GM21381 (cell line): ENCODE measurements at regions not wholly inside any gene's neighbourhood (a gene's known extent, or its start where the extent isn't known, plus 50 kb on each side); places are given as distances from the start of the nearest gene placed in this dataset.

Experiments
- ATAC-seq: cut with Tn5 transposase; IDR thresholded peaks from one replicate; pipeline ENCODE4 v1.9.1; 2021; ENCODE audit warnings: mild to moderate bottlenecking, moderate library complexity; ENCODE audit not compliant: unreplicated experiment

GRCh38 chr3:36248374-36248773 is 131.9 kb upstream of the STAC start:
- no peak for ATAC-seq

DNA sequence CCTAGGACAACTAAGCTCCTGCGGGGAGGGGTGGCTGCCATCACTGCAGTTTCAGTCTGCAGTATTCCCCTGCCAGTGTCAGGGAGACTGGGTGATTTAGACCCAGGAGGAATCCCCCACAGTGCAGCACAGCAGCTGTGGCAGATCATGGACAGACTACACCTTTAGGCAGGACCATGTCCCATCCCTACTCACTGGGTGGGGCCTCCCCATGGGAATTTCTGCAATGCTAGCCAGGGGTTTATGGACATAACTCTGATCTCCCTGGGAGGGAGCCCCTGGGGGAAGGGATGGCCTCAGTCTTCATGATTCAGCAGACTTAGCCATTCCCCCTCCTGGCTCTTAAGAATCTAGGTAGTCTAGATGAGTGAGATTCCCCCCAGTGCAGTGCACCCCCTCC is 130.1 kb upstream of the STAC start:
- ATAC-seq, result no peak

GRCh38 chr3:36257158-36257852 is 123.0 kb upstream of the STAC start:
- ATAC-seq, result no peak

- ATAC-seq, result no peak
Measured at GRCh38 chr3:36258421-36258820, 121.9 kb upstream of the STAC start.

GRCh38 chr3:36259580-36259979 is 120.7 kb upstream of the STAC start:
- no peak for ATAC-seq

- no peak for ATAC-seq
Measured at GRCh38 chr3:36269274-36269673, 111.0 kb upstream of the STAC start.

- no peak for ATAC-seq
Measured at GRCh38 chr3:36282766-36283165, 97.5 kb upstream of the STAC start.

DNA sequence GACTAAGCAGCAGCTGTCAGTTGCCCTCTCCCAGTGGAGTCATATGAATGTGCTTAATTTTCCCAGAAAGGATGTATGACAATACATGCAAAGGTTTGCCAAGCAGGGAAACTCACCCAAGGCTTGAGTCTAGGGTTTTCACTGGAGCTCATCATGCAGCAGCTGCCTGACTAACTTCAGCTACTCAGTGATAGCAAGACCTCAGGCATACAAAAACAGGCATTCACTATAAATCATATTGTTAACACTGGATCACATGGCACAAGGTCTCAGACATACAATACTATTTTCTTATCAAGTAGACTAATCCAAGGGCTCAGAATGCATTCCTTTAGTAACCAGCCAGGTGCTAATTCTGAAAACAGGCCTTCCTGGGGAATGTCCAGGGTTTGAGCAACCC is 85.0 kb upstream of the STAC start:
- no peak for ATAC-seq

DNA sequence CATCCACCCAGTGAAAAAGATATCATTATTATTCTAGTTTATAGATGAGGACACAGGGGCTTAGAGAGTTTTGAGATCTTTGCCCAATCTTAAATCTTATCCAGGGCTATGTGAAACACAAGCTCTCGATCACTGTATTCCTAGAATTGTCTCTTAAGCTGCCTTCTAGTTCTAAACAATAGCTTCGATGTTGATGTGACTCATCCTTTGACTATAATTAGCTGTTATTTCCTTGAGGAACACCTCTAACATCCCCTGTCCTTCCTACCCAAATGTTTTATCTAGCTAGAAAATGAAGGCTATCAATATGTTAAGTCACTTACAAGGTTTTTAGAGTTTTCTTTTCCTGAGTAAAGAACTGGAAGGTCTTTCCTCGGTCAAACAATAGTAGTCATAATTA is 83.1 kb upstream of the STAC start:
- ATAC-seq, result no peak

DNA sequence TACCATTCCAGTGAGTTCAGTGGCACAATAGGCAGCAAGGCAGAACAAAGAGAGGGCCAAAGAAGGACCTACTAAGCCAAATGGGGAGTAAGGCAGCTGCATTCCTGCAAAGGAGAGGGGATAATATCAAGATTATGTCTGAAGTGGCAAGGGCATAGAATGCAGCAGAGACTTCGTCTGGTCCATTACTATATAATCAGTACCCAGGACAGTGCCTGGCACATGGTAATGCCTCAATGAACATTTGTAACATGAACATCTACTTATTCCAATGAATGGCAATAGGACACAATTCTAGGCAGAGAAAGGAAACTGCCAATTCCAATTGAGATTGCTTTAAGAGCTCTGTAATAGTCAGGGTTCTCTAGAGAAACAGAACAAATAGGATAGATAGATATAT is 82.1 kb upstream of the STAC start:
- no peak for ATAC-seq

DNA sequence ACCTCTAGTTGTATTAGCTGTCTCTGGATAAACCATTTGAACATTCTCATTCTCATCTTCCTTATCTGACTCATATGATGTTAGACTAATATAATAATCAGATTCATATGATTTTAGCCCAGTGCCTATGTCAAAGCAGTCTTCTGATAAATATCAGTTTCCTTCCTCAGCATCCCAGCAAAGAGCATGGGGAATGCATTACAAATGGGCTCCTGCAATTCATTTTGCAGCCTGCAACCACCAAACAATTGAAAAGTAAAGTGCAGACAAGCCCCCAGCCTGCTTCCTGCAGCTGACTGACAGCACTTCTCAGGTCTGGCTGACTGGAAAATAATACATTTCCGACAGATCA is 78.2 kb upstream of the STAC start:
- ATAC-seq, result no peak

DNA sequence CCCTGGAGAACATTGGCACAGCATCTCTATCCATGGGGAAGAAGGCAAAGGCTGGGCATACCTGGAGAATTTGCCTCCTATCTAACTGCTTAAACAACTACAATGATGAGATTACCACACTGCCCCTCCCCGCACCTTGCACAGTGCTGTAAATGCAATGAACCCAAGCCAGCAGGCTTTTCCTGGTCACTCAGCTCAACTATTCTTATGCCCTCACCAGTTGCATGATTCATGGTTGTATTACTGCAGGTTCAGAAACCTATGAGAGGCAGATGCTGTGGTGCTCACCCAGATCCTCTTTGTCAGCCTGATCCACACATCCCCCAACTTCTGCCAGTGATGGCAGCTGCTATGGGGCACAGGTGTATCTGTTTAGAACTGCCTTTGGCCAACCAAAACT is 77.7 kb upstream of the STAC start:
- no peak for ATAC-seq

GRCh38 chr3:36303286-36303685 is 77.0 kb upstream of the STAC start:
- ATAC-seq, result no peak

GRCh38 chr3:36305929-36306520 is 74.3 kb upstream of the STAC start:
- no peak for ATAC-seq

DNA sequence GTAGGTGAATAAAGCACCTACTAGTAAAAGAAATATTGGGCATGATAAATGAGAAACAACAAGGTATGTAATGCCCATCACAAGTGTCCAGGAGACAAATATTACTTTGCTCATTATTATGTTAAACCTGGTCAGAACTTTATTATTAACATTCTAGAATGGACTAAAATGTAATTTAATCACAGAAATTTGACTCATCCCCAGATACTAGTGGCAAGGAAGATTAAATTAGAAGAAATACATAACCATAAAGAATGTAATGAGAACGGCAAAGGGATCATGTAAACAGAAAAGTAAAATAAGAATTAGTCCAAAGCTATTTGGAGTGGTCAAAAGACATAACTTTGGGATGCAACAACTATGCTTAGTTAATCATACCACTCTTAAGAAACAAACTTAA is 71.2 kb upstream of the STAC start:
- ATAC-seq, result no peak

- no peak for ATAC-seq
Measured at GRCh38 chr3:36312351-36312750, 68.0 kb upstream of the STAC start.

GRCh38 chr3:36317915-36318314 is 62.4 kb upstream of the STAC start:
- ATAC-seq, result peak; percentile 61

DNA sequence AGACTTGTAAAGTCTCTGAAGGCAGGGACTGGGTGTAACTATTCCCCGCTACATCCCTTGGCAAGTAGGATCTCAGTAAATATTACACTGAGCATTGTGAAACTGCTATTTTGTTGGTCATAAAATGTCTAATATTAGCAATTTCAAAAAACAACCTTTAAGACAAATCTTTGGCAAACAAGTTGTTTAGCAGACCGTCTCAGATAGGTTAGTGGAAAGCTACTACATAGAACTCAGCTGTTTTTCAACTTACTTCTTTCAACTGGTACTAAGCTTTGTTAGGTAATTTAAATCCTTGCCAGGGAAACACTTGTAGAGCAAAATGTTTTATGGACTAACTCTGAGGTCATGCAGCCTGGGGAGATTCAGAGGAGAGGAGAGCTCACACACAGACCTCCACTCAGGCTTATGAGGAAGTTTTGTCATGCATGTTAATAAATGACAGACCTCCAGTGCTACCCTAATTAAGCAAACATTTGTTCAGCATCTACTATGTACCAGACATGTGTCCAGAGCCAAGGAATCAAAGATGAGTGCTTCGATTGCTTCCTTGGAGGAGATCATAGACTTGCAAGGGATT is 61.6 kb upstream of the STAC start:
- no peak for ATAC-seq

- no peak for ATAC-seq
Measured at GRCh38 chr3:36319680-36320079, 60.6 kb upstream of the STAC start.
